DMS53 treated with DMSO at 0.1 percent for 48 hours (cell line): ENCODE measurements at regions not wholly inside any gene's neighbourhood (a gene's known extent, or its start where the extent isn't known, plus 50 kb on each side); places are given as distances from the start of the nearest gene placed in this dataset.

Experiments used
- DNase-seq: peaks from one replicate; lab custom pipeline; 2025; ENCODE audit not compliant: unreplicated experiment; lab: John Stamatoyannopoulos, UW

DNA sequence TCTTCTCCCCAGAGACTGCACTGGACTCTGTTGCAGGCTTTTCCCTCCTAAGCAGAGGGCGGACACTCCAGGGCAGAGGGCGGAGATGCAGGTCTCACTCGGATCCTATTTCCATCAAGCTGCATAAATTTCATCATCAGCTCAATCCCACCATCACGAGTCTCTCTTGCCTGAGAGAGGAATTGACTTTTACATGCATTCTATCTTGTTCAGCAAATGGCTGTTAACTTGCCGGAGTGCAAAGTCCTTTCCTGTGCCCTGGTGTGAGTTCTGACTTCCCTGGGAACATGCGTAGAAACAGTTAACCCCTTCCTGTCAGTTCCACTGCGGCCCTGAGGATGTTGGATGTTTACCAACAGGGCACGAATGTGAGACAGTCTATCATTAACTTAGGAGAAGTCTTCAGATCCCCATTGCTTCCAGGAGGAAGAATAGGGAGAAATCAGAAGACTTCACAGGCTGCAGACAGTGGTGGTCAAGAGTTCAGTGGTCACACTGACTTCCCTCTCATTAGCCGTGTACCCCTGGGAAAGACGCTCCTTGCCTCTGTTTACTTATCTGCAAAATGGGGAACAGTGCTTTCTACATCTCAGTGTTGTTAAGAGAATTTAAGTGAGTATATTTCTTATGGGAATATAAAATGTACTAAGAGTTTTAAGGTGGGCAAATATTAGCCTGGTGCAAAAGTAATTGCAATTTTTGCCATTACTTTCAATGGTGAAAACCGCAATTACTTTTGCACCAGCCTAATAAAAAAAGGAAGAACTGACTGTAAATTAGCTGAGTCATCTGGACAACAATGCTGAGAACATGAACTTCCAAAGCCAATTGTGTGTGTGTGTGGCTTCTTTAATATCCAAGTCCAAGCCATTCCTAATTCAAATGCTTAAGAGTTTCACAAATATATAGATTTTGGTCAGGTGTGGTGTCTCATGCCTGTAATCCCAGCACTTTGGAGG, 248.0 kb downstream of the DRD1 start:
- no peak for DNase-seq

DNA sequence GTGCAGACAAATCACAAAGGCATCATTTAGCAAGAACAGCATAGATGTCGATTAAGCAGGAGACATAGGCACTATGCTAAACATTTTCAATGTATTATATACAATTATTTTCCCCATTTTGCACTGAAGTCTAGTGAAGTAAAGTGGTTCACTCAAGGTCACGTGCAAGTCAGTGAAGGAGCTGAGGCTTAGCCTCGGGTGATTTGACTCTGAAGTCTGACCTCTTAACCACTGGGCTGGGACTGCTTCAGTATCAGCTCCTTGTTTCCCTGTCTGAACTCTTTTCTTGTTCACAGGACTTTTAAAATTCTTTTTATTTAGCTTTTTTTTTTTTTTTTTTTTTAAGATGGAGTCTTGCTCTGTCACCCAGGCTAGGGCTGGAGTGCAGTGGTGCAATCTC, 262.7 kb downstream of the DRD1 start:
- DNase-seq, result no peak

DNA sequence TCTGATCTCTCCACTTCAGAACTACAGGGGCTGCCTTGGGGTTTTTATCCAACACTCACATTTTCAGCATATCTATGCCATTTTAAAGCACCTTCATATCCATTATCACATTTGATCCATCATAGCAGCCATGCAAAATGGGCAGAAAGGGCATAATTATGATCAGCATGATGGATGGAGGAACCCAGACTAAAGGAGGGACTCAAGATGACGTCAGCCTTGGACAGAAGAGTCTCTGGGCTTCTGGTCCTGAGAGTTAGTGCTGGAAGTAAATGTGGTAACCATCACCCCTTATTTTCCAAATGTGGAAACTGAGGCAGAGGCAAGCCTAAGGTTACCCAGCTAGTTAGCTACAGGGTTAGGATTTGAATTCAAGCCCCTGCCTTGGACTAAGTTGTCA, 273.1 kb downstream of the DRD1 start:
- no peak for DNase-seq

- DNase-seq, result no peak
These were observed 275.0 kb downstream of the DRD1 start for GRCh38 chr5:175168882-175169507.

GRCh38 chr5:175166026-175166425, 278.0 kb downstream of the DRD1 start:
- DNase-seq, result no peak

DNA sequence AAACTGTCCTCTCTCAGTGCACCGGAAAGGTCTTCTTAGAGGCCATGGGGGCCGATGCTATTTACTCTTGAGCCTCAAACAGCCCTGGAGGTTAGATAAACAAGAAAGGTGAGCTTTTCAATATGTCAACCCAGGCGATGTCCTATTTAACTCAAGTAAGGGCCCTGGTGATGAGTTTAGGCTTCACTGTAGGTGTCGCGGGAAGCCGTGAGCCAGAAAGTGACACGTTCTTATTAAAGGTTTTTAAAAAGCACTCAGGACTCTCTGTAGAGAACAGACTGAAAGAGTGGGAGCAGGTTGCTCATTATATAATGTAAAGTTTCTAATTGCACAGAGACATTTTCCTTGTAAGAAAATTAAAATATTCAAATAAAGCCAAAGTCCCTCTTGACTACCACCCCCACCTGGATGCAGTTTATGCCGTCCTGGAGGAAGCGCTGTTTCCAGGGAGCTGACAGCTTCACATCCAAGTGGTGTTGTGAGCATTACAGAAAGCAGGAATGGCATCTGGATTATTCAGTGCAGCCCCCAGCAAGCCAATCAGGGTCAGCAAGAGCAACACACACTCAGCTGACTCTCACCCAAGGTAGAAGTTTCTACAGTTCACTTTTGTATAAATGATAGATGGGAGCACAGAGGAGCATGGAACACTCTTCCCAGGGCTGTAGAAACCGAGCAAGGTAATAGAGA, 280.3 kb downstream of the DRD1 start:
- DNase-seq, result no peak

- no peak for DNase-seq
These were observed 281.9 kb downstream of the DRD1 start for GRCh38 chr5:175162036-175162435.

GRCh38 chr5:175159956-175160355, 284.0 kb downstream of the DRD1 start:
- DNase-seq, result no peak

DNA sequence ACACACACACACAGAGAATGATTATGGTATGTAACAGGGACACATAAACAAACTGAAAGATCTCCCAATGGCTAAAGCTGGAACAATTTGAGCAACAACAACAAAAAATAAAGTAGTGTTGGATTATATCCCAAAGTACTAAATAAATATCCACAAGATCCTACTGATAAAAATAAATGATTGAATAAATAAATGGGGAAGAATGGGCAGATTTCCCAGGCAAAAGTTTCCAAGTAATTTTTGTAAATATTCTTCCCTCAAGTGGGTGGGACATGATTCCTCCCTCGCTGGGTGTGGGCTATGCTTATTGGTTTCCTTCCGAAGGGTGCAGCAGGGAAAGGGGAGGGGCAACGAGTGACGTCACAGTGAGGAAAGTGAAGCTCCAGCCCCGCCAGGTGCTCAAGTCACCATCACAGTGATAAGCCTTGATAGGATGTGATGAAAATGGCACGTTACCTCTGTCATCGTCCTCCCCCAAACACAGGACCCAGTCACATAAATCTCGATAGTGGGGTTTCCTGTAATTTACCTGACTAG, 295.3 kb downstream of the DRD1 start:
- no peak for DNase-seq

DNA sequence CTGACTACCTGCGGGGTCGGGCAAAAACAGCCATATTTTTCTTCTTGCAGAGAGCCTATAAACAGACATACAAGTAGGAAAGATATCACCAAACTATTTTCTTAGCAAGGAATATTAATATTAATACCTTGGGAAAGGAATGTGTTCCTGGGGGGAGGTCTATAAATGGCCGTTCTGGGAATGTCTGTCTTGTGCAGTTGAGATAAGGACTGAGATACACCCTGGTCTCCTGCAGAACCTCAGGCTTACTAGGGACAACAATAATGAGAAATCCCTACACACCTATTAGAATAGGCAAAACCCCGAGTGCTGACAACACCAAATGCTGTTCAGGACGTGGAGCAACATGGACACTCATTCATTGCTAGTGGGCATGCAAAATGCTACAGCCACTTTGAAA, 297.2 kb downstream of the DRD1 start:
- DNase-seq, result no peak

- no peak for DNase-seq
These were observed 302.6 kb downstream of the DRD1 start for GRCh38 chr5:175141421-175141820.

DNA sequence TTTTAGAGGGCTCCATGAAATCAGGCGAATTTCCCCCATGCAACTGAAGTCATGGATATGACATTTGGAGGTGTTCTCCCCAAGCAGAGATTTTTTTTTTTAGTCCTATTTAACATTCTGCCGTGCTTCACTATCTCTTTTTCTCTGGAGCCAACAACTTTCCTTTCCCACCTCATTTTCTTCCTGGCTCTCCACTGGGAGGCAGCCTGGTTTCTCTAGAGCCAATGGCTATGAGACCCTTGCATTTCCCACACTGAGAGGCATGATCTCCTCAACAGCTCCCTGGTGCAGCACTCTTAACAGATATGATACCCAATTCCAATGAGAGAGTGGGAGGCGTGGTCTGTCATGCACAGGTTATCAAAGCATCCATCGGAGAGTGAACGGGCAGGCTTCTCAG, 310.8 kb downstream of the DRD1 start:
- DNase-seq, result no peak

DNA sequence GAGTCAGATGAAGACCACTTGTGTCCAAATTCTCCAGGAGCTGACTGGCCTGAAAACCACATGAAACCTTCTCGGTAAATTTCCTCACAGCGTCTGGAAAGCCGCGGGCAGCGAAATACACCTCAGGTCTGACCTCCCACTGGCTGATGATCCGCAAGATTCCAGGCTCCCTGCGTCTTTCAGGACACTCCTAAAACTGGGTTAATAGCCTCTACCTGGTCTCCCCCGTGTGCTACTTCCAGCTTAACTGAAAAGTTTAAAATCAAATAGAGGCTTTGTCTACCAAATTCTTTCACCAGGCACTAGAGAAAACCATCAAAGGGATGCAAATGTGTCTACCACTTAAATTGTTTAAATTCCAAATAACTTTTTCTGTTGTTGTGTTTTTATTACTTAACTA, 312.6 kb downstream of the DRD1 start:
- no peak for DNase-seq

- no peak for DNase-seq
These were observed 314.4 kb downstream of the DRD1 start for GRCh38 chr5:175129619-175130018.

- no peak for DNase-seq
These were observed 314.9 kb downstream of the DRD1 start for GRCh38 chr5:175129121-175129520.

DNA sequence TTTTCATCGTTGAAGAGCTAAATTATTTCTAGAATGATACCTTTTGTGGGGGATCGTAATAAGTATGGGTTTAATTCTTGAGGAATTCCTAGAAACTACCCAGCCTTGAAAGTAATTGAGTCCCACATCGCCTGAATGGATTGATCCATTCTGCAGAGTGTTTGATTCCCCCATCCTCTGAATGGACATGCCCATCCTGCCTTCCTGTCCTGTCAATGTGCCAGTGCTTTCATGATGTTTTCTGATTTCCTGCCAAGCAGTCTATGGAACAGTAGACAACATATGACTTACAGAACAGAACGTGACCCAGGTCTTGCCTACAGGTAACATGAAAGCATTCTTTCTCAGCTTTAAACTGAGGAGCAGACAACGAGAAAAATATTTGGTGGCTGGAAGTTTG, 319.2 kb downstream of the DRD1 start:
- DNase-seq, result no peak

- DNase-seq, result no peak
These were observed 319.6 kb downstream of the DRD1 start for GRCh38 chr5:175124251-175124813.

DNA sequence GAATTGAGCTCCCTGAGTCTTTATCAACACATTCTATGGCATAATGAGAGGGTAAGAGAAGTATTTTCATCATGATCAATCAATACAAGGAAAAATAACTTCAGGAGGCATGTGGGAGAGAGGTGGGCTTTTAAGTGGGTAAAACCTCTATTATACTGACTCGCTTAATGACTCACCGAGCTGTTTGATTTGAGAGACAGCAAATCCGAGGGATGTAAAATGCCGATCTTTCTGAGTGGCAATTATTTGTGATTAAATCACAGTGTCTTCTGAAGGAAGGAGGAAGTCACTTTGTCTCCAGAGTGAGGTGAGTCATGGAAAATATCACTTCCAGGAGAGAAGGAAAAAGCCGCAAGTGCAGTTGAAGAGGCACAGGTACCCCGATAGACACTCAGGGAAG, 320.4 kb downstream of the DRD1 start:
- no peak for DNase-seq

GRCh38 chr5:175121457-175121856, 322.5 kb downstream of the DRD1 start:
- DNase-seq, result no peak

GRCh38 chr5:175120412-175120811, 323.6 kb downstream of the DRD1 start:
- no peak for DNase-seq

GRCh38 chr5:175118700-175119309, 325.2 kb downstream of the DRD1 start:
- no peak for DNase-seq
